GM13976 (cell line): ENCODE measurements at regions not wholly inside any gene's neighbourhood (a gene's known extent, or its start where the extent isn't known, plus 50 kb on each side); places are given as distances from the start of the nearest gene placed in this dataset.

Source experiments
- DNase-seq: peaks from one replicate; pipeline ENCODE4 v3.0.0; 2012; ENCODE audit warnings: low spot score
- CTCF ChIP-seq: IDR thresholded peaks from 2 replicates; pipeline ENCODE4 v1.5.1; 2012; ENCODE audit warnings: borderline replicate concordance, mild to moderate bottlenecking; ENCODE audit not compliant: insufficient read depth; ENCODE audit errors: extremely low read depth, missing control alignments, control extremely low read depth
- in situ Hi-C: fragments of 300-500 bp; cut with MboI; formaldehyde crosslinking; loops from one replicate; pipeline ENCODE4 v1.12.0; 2022; ENCODE audit warnings: low sequenced_read_pairs, mixed read lengths, inconsistent platforms; ENCODE audit not compliant: unreplicated experiment

GRCh38 chr20:41818369-41818768 is 200.2 kb upstream of the CHD6 start:
- in situ Hi-C loops, result no loop called here
- no peak for TF ChIP-seq CTCF
- DNase-seq, result no peak

GRCh38 chr20:41811456-41811855 is 193.3 kb upstream of the CHD6 start:
- in situ Hi-C loops, result no loop called here
- no peak for TF ChIP-seq CTCF
- DNase-seq, result no peak

GRCh38 chr20:41800040-41800439 is 181.9 kb upstream of the CHD6 start:
- in situ Hi-C loops, result no loop called here
- DNase-seq, result no peak
- TF ChIP-seq CTCF, result no peak

GRCh38 chr20:41798930-41799502 is 180.8 kb upstream of the CHD6 start:
- no peak for TF ChIP-seq CTCF

GRCh38 chr20:41786158-41786557 is 168.0 kb upstream of the CHD6 start:
- in situ Hi-C loops, result no loop called here
- no peak for DNase-seq
- no peak for TF ChIP-seq CTCF

More at GRCh38 chr20:41798930-41799502, 180.8 kb upstream of the CHD6 start:
- DNase-seq, result no peak
- in situ Hi-C loops, result no loop called here

- in situ Hi-C loops, result no loop called here
- no peak for TF ChIP-seq CTCF
- DNase-seq, result no peak
These were observed 166.2 kb upstream of the CHD6 start for GRCh38 chr20:41784209-41784958.
